K562 (cell line): ENCODE measurements at regions not wholly inside any gene's neighbourhood (a gene's known extent, or its start where the extent isn't known, plus 50 kb on each side); places are given as distances from the start of the nearest gene placed in this dataset.

Source experiments
- ATAC-seq: fragments of 200-7000 bp; cut with Tn5 transposase; 3 replicates; pipeline ENCODE4 v1.9.1; 2020; ENCODE audit warnings: moderate library complexity
- BruUV-seq: library from RNA; stranded (reverse); fragments of 400-500 nt; replicated peaks from 2 replicates; lab custom pipeline; 2021; lab: Mats Ljungman, UMichigan
- CTCF ChIA-PET: fragments of 300-600 bp; formaldehyde crosslinking; extraction: SDS; loops from one replicate; lab custom pipeline; 2021; ENCODE audit warnings: low intra/inter-chr PET ratio; lab: Yijun Ruan, JAX
- POLR2A ChIA-PET: fragments of 300-600, 350-650 bp; sonication (Branson Sonifier 250); formaldehyde crosslinking; extraction: SDS; loops from one replicate; lab custom pipeline; 2021; ENCODE audit warnings: antibody characterized with exemption, inconsistent platforms; lab: Yijun Ruan, JAX
- DNase-seq, 4 experiments: peaks; one replicate each; pipeline versions ENCODE4 v3.0.0 to v3.0.0-alpha.2; 2011 to 2018; ENCODE audit warnings: low spot score in 3 of 4, mixed read lengths in 3 of 4; ENCODE audit errors: extremely low read depth in 1 of 4
- FAIRE-seq: peaks from 2 replicates; lab custom pipeline; 2011; peaks lifted over from hg19 to GRCh38; lab: Jason Lieb, UNC
- H2AFZ ChIP-seq: 2 replicates; pipeline ENCODE4 v1.6.0; 2011; ENCODE audit warnings: low read depth, low read length, control low read depth, inconsistent platforms
- H3K27ac ChIP-seq: fragments of 200-600 bp; 3 replicates; pipeline ENCODE4 v1.8.0; 2011; ENCODE audit warnings: low read depth, mild to moderate bottlenecking, control low read depth, inconsistent platforms, low read length, moderate library complexity, mixed read lengths; ENCODE audit errors: extremely low read depth
- H3K27me3 ChIP-seq, 2 experiments: fragments of 300-600 bp in 1 of 2; 2 replicates in 1 of 2; 3 replicates in 1 of 2; pipeline versions ENCODE4 v1.6.0 to v1.8.0; 2011; ENCODE audit warnings: inconsistent platforms in 2 of 2, low read length in 2 of 2, mild to moderate bottlenecking in 1 of 2, mixed read lengths in 1 of 2, moderate library complexity in 1 of 2; ENCODE audit not compliant: control insufficient read depth in 2 of 2, insufficient read depth in 2 of 2
- H3K36me3 ChIP-seq: fragments of 300-600 bp; 3 replicates; pipeline ENCODE4 v1.8.0; 2011; ENCODE audit warnings: mild to moderate bottlenecking, low read length, inconsistent platforms; ENCODE audit not compliant: control insufficient read depth, insufficient read depth
- H3K4me1 ChIP-seq, 2 experiments: fragments of 200-600 bp in 1 of 2; replicated peaks in 1 of 2; 2 replicates in 1 of 2; 3 replicates in 1 of 2; pipeline versions ENCODE4 v1.5.1 to v1.8.0; 2011; ENCODE audit warnings: inconsistent platforms in 2 of 2, low read length in 2 of 2, mild to moderate bottlenecking in 1 of 2, mixed read lengths in 1 of 2, moderate library complexity in 1 of 2; ENCODE audit not compliant: control insufficient read depth in 2 of 2, insufficient read depth in 2 of 2
- H3K4me2 ChIP-seq: 2 replicates; pipeline ENCODE4 v1.6.1; 2011; ENCODE audit warnings: low read length, control low read depth, inconsistent platforms, mixed read lengths; ENCODE audit not compliant: insufficient read depth
- H3K4me3 ChIP-seq: fragments of 200-600 bp; sonication (generic), shearing (Covaris generic); 2 replicates; pipeline ENCODE4 v1.5.1; 2016; ENCODE audit warnings: control low read depth, inconsistent platforms
- H3K79me2 ChIP-seq: fragments of 200-600 bp; 3 replicates; pipeline ENCODE4 v1.8.0; 2011; ENCODE audit warnings: low read length, inconsistent platforms; ENCODE audit not compliant: control insufficient read depth, insufficient read depth
- H3K9ac ChIP-seq, 2 experiments: 2 replicates each; pipeline versions ENCODE4 v1.6.0 to v1.6.1; 2011; ENCODE audit warnings: low read depth in 2 of 2, low read length in 2 of 2, control low read depth in 1 of 2, inconsistent platforms in 1 of 2, mild to moderate bottlenecking in 1 of 2, mixed read lengths in 1 of 2; ENCODE audit not compliant: insufficient read depth in 1 of 2
- H3K9me1 ChIP-seq: one replicate; pipeline ENCODE4 v1.6.0; 2011; ENCODE audit warnings: inconsistent platforms, mild to moderate bottlenecking, low read length, moderate library complexity; ENCODE audit not compliant: control insufficient read depth, insufficient read depth
- H3K9me3 ChIP-seq: replicated peaks from 2 replicates; pipeline ENCODE4 v1.5.1; 2011; ENCODE audit warnings: low read depth, low read length, inconsistent platforms; ENCODE audit not compliant: control insufficient read depth, insufficient read depth
- H4K20me1 ChIP-seq: replicated peaks from 2 replicates; pipeline ENCODE4 v1.6.1; 2011; ENCODE audit warnings: low read length, inconsistent platforms, mixed read lengths; ENCODE audit not compliant: control insufficient read depth, insufficient read depth
- RCOR1 ChIP-seq, 2 experiments: IDR thresholded peaks; 2 replicates each; pipeline ENCODE4 v1.6.1; 2012; ENCODE audit warnings: low read depth in 2 of 2, low read length in 2 of 2, borderline replicate concordance in 1 of 2, improper control_type of control experiment in 1 of 2
- STAT5A ChIP-seq: IDR thresholded peaks from 2 replicates; pipeline ENCODE4 v1.6.1; 2012; ENCODE audit warnings: low read length, inconsistent platforms, borderline replicate concordance
- ZNF165 ChIP-seq: fragments of 250-450 bp; sonication (Bioruptor Pico); IDR thresholded peaks from 2 replicates; pipeline ENCODE4 v1.4.0; 2020; ENCODE audit warnings: borderline replicate concordance
- WGBS: fragments of 100-300 bp; shearing (Covaris generic); methylation state at CpG from one replicate; pipeline ENCODE4 v1.1.6; 2016; ENCODE audit warnings: low coverage, mixed read lengths; ENCODE audit not compliant: insufficient coverage; ENCODE audit errors: missing lambda C conversion rate; 5-methylcytosine and 5-hydroxymethylcytosine counted together
- in situ Hi-C: fragments of 300-500 bp; cut with MboI; formaldehyde crosslinking; loops from 4 replicates; pipeline ENCODE4 v1.15.0; 2018; ENCODE audit warnings: inconsistent platforms, mixed read lengths
- intact Hi-C: fragments of 100-400 bp; cut with micrococcal nuclease; formaldehyde crosslinking; loops from 2 replicates; pipeline ENCODE4 v1.14.2; 2022
- TF ChIP-seq, protein P1 (sequence below): fragments of 450-650 bp; IDR thresholded peaks from 2 replicates; pipeline ENCODE4 v1.6.1; 2016; ENCODE audit warnings: borderline replicate concordance
- TF ChIP-seq, protein P2 (sequence below): fragments of 250-450 bp; sonication (Bioruptor Pico); IDR thresholded peaks from 2 replicates; pipeline ENCODE4 v1.5.0; 2021
- TF ChIP-seq, protein P3 (sequence below), 2 experiments: fragments of 450-650 bp; IDR thresholded peaks; 2 replicates each; pipeline ENCODE4 v1.6.1; 2018; ENCODE audit warnings: mild to moderate bottlenecking in 2 of 2, low read depth in 1 of 2; ENCODE audit not compliant: partially characterized antibody in 2 of 2

DNA sequence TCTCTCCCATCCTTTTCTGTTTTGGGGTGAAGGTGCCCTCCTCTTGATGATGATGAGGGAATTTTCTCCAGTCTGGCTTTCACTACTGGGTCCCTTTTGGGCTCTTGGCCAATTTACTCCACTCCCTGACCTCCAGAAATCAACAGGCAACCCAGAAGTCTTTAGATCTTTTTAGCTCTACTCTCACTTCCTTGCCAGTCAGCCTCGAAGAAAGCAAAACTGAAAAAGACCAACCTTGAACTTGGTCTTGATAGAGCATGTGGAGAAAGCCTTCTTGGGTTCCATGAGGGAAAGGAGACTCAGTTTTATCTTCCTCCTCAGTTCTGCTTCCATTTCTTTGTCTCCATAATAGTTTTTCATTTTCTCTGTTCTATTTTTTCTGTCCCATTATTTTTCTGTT, 91.4 kb upstream of the NPVF start:
- BruUV-seq = no TSS peak
- H3K9me3 ChIP-seq = no peaks in the 10 kb centered on the region
- no peaks in the 10 kb centered on the region for H3K79me2 ChIP-seq
- FAIRE-seq (no peak), ATAC-seq (no peak), DNase-seq (no peak)
- H4K20me1 ChIP-seq = no peaks in the 10 kb centered on the region
- intact Hi-C loops = no loop called here
- WGBS = 0% methylated on average over 1 of the region's 1 CpG
- H3K9ac ChIP-seq = no peak overlapping the region
- in situ Hi-C loops = no loop called here
- H2AFZ ChIP-seq = no peak overlapping the region
- H3K36me3 ChIP-seq = no peaks in the 10 kb centered on the region
- H3K27ac ChIP-seq = no peak overlapping the region
- H3K9me1 ChIP-seq = no peaks in the 10 kb centered on the region
- no peaks in the 10 kb centered on the region for H3K4me1 ChIP-seq
- CTCF ChIA-PET = no interaction called here
- TF ChIP-seq, protein P1, sequence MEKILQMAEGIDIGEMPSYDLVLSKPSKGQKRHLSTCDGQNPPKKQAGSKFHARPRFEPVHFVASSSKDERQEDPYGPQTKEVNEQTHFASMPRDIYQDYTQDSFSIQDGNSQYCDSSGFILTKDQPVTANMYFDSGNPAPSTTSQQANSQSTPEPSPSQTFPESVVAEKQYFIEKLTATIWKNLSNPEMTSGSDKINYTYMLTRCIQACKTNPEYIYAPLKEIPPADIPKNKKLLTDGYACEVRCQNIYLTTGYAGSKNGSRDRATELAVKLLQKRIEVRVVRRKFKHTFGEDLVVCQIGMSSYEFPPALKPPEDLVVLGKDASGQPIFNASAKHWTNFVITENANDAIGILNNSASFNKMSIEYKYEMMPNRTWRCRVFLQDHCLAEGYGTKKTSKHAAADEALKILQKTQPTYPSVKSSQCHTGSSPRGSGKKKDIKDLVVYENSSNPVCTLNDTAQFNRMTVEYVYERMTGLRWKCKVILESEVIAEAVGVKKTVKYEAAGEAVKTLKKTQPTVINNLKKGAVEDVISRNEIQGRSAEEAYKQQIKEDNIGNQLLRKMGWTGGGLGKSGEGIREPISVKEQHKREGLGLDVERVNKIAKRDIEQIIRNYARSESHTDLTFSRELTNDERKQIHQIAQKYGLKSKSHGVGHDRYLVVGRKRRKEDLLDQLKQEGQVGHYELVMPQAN = no peak
- TF ChIP-seq, protein P2, sequence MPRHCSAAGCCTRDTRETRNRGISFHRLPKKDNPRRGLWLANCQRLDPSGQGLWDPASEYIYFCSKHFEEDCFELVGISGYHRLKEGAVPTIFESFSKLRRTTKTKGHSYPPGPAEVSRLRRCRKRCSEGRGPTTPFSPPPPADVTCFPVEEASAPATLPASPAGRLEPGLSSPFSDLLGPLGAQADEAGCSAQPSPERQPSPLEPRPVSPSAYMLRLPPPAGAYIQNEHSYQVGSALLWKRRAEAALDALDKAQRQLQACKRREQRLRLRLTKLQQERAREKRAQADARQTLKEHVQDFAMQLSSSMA (CRISPR knock-in tag) = no peak
- TF ChIP-seq STAT5A = no peak
- TF ChIP-seq, protein P3, sequence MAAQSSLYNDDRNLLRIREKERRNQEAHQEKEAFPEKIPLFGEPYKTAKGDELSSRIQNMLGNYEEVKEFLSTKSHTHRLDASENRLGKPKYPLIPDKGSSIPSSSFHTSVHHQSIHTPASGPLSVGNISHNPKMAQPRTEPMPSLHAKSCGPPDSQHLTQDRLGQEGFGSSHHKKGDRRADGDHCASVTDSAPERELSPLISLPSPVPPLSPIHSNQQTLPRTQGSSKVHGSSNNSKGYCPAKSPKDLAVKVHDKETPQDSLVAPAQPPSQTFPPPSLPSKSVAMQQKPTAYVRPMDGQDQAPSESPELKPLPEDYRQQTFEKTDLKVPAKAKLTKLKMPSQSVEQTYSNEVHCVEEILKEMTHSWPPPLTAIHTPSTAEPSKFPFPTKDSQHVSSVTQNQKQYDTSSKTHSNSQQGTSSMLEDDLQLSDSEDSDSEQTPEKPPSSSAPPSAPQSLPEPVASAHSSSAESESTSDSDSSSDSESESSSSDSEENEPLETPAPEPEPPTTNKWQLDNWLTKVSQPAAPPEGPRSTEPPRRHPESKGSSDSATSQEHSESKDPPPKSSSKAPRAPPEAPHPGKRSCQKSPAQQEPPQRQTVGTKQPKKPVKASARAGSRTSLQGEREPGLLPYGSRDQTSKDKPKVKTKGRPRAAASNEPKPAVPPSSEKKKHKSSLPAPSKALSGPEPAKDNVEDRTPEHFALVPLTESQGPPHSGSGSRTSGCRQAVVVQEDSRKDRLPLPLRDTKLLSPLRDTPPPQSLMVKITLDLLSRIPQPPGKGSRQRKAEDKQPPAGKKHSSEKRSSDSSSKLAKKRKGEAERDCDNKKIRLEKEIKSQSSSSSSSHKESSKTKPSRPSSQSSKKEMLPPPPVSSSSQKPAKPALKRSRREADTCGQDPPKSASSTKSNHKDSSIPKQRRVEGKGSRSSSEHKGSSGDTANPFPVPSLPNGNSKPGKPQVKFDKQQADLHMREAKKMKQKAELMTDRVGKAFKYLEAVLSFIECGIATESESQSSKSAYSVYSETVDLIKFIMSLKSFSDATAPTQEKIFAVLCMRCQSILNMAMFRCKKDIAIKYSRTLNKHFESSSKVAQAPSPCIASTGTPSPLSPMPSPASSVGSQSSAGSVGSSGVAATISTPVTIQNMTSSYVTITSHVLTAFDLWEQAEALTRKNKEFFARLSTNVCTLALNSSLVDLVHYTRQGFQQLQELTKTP (IDR thresholded peaks at IDR 0.05; ENCODE audit: low read depth in 1 of 2, partially characterized antibody in 2 of 2) = no peak
- no peak for TF ChIP-seq RCOR1 (IDR thresholded peaks at IDR 0.05; ENCODE audit: borderline replicate concordance in 1 of 2, low read depth in 2 of 2, low read length in 2 of 2)
- TF ChIP-seq ZNF165 (CRISPR knock-in tag) = no peak
- POLR2A ChIA-PET = no interaction called here
- peaks cover 7 to 23% of the 10 kb centered on the region in 2 experiments; a peak in 4 of 5 replicates for H3K27me3 ChIP-seq
- no peak overlapping the region for H3K4me3 ChIP-seq
- H3K4me2 ChIP-seq = no peak overlapping the region
